HFFc6 (cell line): ENCODE measurements at regions not wholly inside any gene's neighbourhood (a gene's known extent, or its start where the extent isn't known, plus 50 kb on each side); places are given as distances from the start of the nearest gene placed in this dataset.

Experiments used
- DNase-seq: peaks from one replicate; pipeline ENCODE4 v3.0.0-alpha.2; 2018
- H3K27ac Mint-ChIP-seq: 2 replicates; pipeline ENCODE4 v1.8.0; 2020; ENCODE audit warnings: mild to moderate bottlenecking, mixed read lengths
- H3K27me3 Mint-ChIP-seq: 2 replicates; pipeline ENCODE4 v1.8.0; 2021; ENCODE audit warnings: mild to moderate bottlenecking, moderate library complexity, mixed read lengths; ENCODE audit not compliant: insufficient read depth
- H3K36me3 Mint-ChIP-seq: 2 replicates; pipeline ENCODE4 v1.8.0; 2021; ENCODE audit warnings: low read depth, mixed read lengths
- H3K4me1 Mint-ChIP-seq: 2 replicates; pipeline ENCODE4 v1.8.0; 2020; ENCODE audit warnings: low read depth, mixed read lengths
- H3K4me3 Mint-ChIP-seq: 2 replicates; pipeline ENCODE4 v1.8.0; 2020; ENCODE audit warnings: mild to moderate bottlenecking, moderate library complexity, mixed read lengths
- H3K9me3 Mint-ChIP-seq: 2 replicates; pipeline ENCODE4 v1.8.0; 2020; ENCODE audit warnings: mild to moderate bottlenecking, mixed read lengths
- TF ChIP-seq, protein P1 (sequence below): fragments of 200-600 bp; sonication (generic); IDR thresholded peaks from 2 replicates; pipeline ENCODE4 v1.5.0; 2021; ENCODE audit warnings: antibody characterized with exemption, mild to moderate bottlenecking

DNA sequence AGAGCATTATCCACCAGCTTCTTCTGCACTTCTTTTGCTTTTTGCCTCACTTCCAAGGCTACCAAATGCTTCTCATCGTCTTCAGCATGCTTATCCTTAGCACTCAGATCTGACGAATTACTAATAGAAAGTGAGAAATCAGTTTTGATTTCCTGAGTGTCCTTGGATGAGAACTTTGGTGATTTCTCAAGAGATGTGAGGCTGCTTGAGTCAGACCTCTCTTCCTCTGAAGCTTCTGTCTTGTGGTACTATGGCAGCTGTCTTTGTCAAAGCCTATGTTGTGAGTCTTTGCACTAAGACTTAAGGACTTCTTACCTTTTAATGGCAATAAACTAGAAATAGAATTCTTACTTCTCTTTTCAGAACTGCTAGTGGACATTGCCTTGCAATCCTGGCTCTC lies 169.9 kb downstream of the CPE start:
- Mint-ChIP-seq H3K27ac (no peak overlapping the region), H3K27me3 (peaks cover 3% of the 10 kb centered on the region; the same call in 1 of the 2 replicates)

DNA sequence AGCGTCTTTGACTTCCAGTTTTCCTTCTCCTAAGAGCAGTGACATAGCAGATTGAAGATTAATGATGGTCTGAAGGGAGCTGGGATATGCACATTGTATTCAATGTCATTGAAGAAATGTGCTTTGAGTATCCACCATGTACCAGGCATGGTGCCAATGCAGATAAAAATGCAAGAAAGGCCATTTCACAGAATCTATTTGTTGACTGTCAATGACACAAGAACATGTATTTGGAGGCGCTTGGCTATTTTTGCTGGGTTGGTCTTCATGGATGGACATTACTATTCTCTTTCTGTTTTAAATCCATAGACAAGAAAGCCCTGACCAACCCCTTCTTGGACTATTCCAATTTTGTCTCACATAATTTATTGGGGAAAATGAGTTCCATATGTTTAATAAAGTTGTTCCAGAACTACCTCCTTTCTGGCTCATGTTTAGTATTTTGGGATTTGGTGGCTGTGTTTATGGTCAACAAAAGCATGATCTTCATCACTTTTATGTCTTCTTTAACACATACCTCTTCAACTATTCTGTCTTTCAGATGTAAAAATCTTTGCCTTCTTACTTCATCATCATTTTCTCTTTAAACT lies 174.5 kb downstream of the CPE start:
- TF ChIP-seq, protein P1, sequence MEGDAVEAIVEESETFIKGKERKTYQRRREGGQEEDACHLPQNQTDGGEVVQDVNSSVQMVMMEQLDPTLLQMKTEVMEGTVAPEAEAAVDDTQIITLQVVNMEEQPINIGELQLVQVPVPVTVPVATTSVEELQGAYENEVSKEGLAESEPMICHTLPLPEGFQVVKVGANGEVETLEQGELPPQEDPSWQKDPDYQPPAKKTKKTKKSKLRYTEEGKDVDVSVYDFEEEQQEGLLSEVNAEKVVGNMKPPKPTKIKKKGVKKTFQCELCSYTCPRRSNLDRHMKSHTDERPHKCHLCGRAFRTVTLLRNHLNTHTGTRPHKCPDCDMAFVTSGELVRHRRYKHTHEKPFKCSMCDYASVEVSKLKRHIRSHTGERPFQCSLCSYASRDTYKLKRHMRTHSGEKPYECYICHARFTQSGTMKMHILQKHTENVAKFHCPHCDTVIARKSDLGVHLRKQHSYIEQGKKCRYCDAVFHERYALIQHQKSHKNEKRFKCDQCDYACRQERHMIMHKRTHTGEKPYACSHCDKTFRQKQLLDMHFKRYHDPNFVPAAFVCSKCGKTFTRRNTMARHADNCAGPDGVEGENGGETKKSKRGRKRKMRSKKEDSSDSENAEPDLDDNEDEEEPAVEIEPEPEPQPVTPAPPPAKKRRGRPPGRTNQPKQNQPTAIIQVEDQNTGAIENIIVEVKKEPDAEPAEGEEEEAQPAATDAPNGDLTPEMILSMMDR = no peak
- Mint-ChIP-seq H3K4me1 (peaks cover 4% of the 10 kb centered on the region; the same call in 1 of the 2 replicates), H3K27me3 (peaks cover 2% of the 10 kb centered on the region; the same call in 1 of the 2 replicates), H3K27ac (no peak overlapping the region), H3K4me3 (no peak overlapping the region), H3K36me3 (no peaks in the 10 kb centered on the region), H3K9me3 (no peaks in the 10 kb centered on the region)
- no peak for DNase-seq

More for the DNA sequence above, 169.9 kb downstream of the CPE start:
- Mint-ChIP-seq H3K4me1 (peaks cover 16% of the 10 kb centered on the region; the same call in 1 of the 2 replicates), H3K9me3 (no peaks in the 10 kb centered on the region), H3K4me3 (peak overlapping the region; percentile 56; the same call in 1 of the 2 replicates), H3K36me3 (no peaks in the 10 kb centered on the region)
- TF ChIP-seq, protein P1 = no peak
- DNase-seq = no peak

DNA sequence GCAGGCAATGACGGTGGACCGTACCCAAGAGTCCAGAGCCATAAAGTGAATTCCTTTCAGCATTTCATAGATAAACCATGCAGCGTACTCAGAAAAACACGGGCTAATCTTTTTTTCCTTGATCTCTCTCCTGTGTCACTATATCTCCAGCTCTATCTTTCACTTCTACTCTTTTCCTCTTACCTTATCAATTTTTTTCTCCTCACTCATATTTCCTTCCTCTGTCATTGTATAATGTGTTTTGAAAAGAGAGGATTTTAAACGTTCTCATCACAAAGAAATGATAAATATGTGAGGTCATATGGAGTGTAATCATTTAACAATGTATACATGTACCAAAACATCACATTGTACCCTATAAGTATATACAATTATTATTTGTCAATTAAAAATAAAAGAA lies 176.5 kb downstream of the CPE start:
- H3K27ac Mint-ChIP-seq = no peak overlapping the region
- H3K36me3 Mint-ChIP-seq = no peaks in the 10 kb centered on the region
- H3K27me3 Mint-ChIP-seq = peaks cover 2% of the 10 kb centered on the region; the same call in 1 of the 2 replicates
- H3K4me3 Mint-ChIP-seq = no peak overlapping the region
- TF ChIP-seq, protein P1 = no peak
- H3K9me3 Mint-ChIP-seq = no peaks in the 10 kb centered on the region
- no peaks in the 10 kb centered on the region for H3K4me1 Mint-ChIP-seq
- no peak for DNase-seq

DNA sequence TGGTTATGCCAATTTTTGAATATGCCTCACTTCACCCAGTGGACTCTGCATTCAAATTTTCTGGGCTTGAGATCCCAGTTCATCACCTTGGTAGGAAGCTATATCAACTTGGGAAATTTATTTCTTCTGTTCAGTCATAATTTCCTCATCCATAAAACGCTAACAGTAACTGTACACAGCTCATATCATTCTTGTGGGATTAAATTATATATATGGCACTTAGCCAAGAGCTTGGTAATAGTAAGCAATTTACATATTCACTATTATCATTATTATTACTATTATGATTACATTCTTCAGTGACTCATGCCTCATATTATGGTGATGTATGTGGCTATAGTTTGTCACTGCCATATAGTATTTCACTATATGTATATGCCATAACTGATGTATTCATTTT lies 177.6 kb downstream of the CPE start:
- TF ChIP-seq, protein P1 = no peak
- no peak overlapping the region for H3K4me3 Mint-ChIP-seq
- H3K36me3 Mint-ChIP-seq = no peaks in the 10 kb centered on the region
- no peak overlapping the region for H3K27ac Mint-ChIP-seq
- H3K9me3 Mint-ChIP-seq = no peaks in the 10 kb centered on the region
- no peaks in the 10 kb centered on the region for H3K4me1 Mint-ChIP-seq
- DNase-seq = no peak
- H3K27me3 Mint-ChIP-seq = peaks cover 2% of the 10 kb centered on the region; the same call in 1 of the 2 replicates

DNA sequence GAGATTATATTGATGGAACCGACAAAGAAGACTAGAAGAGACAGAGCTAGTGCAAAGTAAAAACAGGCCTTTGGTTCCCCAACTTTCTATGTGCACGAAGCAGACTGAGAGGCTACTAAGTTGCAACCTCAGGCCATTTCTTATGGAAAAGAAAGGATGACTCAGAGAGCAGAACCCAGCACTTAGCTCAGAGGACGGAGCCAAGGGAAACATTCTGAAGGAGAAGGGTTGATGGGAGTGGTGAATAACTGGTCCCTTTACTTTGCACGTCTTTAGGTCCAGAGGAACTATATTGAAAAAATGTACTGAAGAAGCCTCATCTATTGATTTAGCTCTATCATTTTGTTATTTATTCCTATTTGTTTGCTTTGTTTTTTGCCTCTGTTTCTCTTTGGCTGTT lies 182.1 kb downstream of the CPE start:
- peaks cover 7% of the 10 kb centered on the region; the same call in 1 of the 2 replicates for H3K9me3 Mint-ChIP-seq
- DNase-seq = peak; percentile 3
- H3K4me3 Mint-ChIP-seq = no peak overlapping the region
- H3K36me3 Mint-ChIP-seq = no peaks in the 10 kb centered on the region
- no peak overlapping the region for H3K27ac Mint-ChIP-seq
- TF ChIP-seq, protein P1 = no peak
- H3K27me3 Mint-ChIP-seq = no peaks in the 10 kb centered on the region; the same call in 1 of the 2 replicates
- H3K4me1 Mint-ChIP-seq = no peaks in the 10 kb centered on the region
